ENCODE measurements at regions not wholly inside any gene's neighbourhood (a gene's known extent, or its start where the extent isn't known, plus 50 kb on each side); places are given as distances from the start of the nearest gene placed in this dataset.

DNA sequence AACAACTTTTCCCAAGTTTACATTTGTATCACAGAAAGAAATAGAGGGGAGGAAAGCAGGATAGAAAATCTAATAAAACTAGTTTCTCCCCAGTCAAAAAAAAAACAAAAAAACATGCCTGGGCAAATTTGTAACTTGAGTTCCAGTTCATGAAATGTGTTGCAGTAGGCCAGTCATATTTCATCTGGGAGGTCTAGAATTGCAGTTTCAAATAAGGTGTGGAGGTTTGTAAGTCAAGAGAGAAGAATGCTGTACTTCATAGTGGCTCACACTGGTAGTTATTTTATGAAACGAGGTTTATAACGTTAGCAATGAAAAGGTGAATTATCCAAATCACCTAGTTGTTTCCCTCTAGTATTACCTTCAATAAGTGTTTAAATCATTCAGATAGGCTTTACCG lies 1313.9 kb upstream of the SLC39A10 start:
- no peak for TF ChIP-seq CTCF (IDR thresholded peaks at IDR 0.05; ENCODE audit: extremely low read depth, low read depth, low read length)

GRCh38 chr2:194332799-194333490 lies 1324.1 kb upstream of the SLC39A10 start:
- DNase-seq (ENCODE audit: insufficient read length, low spot score, missing footprints): no peak
- Histone ChIP-seq H2AFZ (ENCODE audit: low read length) (no peak overlapping the region), H3K27me3 (ENCODE audit: insufficient read depth, low read length) (no peaks in the 10 kb centered on the region), H3K27ac (ENCODE audit: low read depth, low read length) (no peak overlapping the region), H3K4me1 (ENCODE audit: insufficient read depth, low read length) (no peaks in the 10 kb centered on the region), H3K79me2 (ENCODE audit: insufficient read depth, low read length) (no peaks in the 10 kb centered on the region), H3K4me3 (ENCODE audit: insufficient read depth, low read length) (no peak overlapping the region), H4K20me1 (ENCODE audit: insufficient read depth, low read length) (no peaks in the 10 kb centered on the region), H3K9me3 (ENCODE audit: low read depth, low read length) (no peaks in the 10 kb centered on the region), H3K36me3 (ENCODE audit: insufficient read depth, low read length) (no peaks in the 10 kb centered on the region), H3K4me2 (ENCODE audit: insufficient read depth, low read length) (no peak overlapping the region)
- TF ChIP-seq CTCF (IDR thresholded peaks at IDR 0.05; ENCODE audit: extremely low read depth, low read depth, low read length): no peak

More for the DNA sequence above, 1313.9 kb upstream of the SLC39A10 start:
- Histone ChIP-seq H3K27me3 (ENCODE audit: insufficient read depth, low read length) (no peaks in the 10 kb centered on the region), H3K27ac (ENCODE audit: low read depth, low read length) (no peak overlapping the region), H3K4me2 (ENCODE audit: insufficient read depth, low read length) (no peak overlapping the region), H3K4me3 (ENCODE audit: insufficient read depth, low read length) (no peak overlapping the region), H3K79me2 (ENCODE audit: insufficient read depth, low read length) (no peaks in the 10 kb centered on the region), H4K20me1 (ENCODE audit: insufficient read depth, low read length) (no peaks in the 10 kb centered on the region), H3K36me3 (ENCODE audit: insufficient read depth, low read length) (no peaks in the 10 kb centered on the region), H3K9me3 (ENCODE audit: low read depth, low read length) (no peaks in the 10 kb centered on the region), H3K4me1 (ENCODE audit: insufficient read depth, low read length) (no peaks in the 10 kb centered on the region), H2AFZ (ENCODE audit: low read length) (no peak overlapping the region)
- DNase-seq (ENCODE audit: insufficient read length, low spot score, missing footprints): no peak

DNA sequence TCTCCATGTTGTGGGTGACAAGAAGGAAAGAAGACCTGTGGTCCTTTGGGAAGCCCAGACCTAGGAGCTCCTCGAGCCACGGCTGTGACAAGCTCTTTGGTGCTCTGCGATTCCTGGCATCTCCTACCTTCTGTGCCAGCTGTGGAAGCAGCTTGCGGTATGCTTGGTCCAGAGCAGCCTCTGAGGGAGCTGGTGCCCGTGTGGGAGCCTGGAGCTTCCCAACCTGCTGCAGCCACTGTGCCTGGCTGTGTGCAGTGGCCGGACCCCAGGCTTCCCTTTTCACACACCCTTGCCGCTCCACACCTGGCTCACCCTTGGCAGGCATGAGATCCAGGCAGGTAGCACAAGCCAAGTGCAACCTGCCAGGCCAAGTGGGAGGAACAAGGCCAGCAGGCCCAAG lies 1328.6 kb upstream of the SLC39A10 start:
- H3K27ac ChIP-seq (ENCODE audit: low read depth, low read length): no peak overlapping the region
- H3K9me3 ChIP-seq (ENCODE audit: low read depth, low read length): no peaks in the 10 kb centered on the region
- no peaks in the 10 kb centered on the region for H3K79me2 ChIP-seq (ENCODE audit: insufficient read depth, low read length)
- no peaks in the 10 kb centered on the region for H4K20me1 ChIP-seq (ENCODE audit: insufficient read depth, low read length)
- DNase-seq (ENCODE audit: insufficient read length, low spot score, missing footprints): peak; percentile 13
- H3K27me3 ChIP-seq (ENCODE audit: insufficient read depth, low read length): no peaks in the 10 kb centered on the region
- no peak overlapping the region for H2AFZ ChIP-seq (ENCODE audit: low read length)
- H3K4me3 ChIP-seq (ENCODE audit: insufficient read depth, low read length): no peak overlapping the region
- no peaks in the 10 kb centered on the region for H3K36me3 ChIP-seq (ENCODE audit: insufficient read depth, low read length)
- H3K4me1 ChIP-seq (ENCODE audit: insufficient read depth, low read length): no peaks in the 10 kb centered on the region
- H3K4me2 ChIP-seq (ENCODE audit: insufficient read depth, low read length): no peak overlapping the region
- no peak for TF ChIP-seq CTCF (IDR thresholded peaks at IDR 0.05; ENCODE audit: extremely low read depth, low read depth, low read length)

DNA sequence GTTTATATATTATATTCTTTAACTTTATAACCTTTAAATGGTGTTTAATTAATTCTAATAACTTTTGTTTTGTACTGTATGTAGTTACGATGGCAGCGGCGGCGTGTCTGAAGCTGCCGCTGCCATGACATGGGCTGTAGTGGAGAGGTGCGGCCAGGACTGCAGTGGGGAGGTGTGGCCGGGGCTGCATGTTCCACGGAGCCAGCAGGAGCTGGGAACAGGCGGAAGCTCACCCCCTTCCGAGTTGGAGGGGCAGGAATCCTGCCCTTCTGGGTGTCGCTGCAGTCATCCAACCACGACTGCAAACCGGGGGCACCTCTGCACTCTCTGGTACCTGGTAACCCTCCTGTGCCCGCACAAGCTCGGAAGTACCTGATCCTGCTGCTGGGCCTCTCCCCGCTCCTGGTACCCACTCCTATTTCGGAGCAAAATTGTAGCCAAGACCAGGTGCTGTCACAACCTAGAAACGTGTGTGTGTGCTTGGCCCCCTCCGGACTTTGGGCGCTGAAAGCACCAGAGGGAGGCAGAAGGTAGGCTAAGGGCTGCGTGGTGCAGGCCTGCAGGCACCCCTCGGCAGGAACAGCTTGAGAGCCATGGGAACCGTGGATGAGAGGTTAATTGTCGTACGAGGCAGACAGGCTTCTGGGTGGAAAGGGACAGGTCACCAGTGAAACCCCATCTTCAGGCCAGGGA lies 1329.7 kb upstream of the SLC39A10 start:
- Histone ChIP-seq H3K79me2 (ENCODE audit: insufficient read depth, low read length) (no peaks in the 10 kb centered on the region), H3K4me3 (ENCODE audit: insufficient read depth, low read length) (no peak overlapping the region), H2AFZ (ENCODE audit: low read length) (no peak overlapping the region), H3K9me3 (ENCODE audit: low read depth, low read length) (no peaks in the 10 kb centered on the region), H4K20me1 (ENCODE audit: insufficient read depth, low read length) (no peaks in the 10 kb centered on the region), H3K4me1 (ENCODE audit: insufficient read depth, low read length) (no peaks in the 10 kb centered on the region), H3K36me3 (ENCODE audit: insufficient read depth, low read length) (no peaks in the 10 kb centered on the region), H3K27me3 (ENCODE audit: insufficient read depth, low read length) (no peaks in the 10 kb centered on the region), H3K4me2 (ENCODE audit: insufficient read depth, low read length) (no peak overlapping the region), H3K27ac (ENCODE audit: low read depth, low read length) (no peak overlapping the region)
- TF ChIP-seq CTCF (IDR thresholded peaks at IDR 0.05; ENCODE audit: extremely low read depth, low read depth, low read length): no peak
- no peak for DNase-seq (ENCODE audit: insufficient read length, low spot score, missing footprints)

Measured in osteoblast (primary cell).